ENCODE measurements at regions not wholly inside any gene's neighbourhood (a gene's known extent, or its start where the extent isn't known, plus 50 kb on each side); places are given as distances from the start of the nearest gene placed in this dataset.

GRCh38 chr2:239697399-239698164, 296.8 kb upstream of the HDAC4 start:
- intact Hi-C loops (cut with DNase I): no loop called here
- peak in 4 of 42 donors; percentile 6 to 33 (median 20) for DNase-seq

GRCh38 chr2:239696559-239697207, 295.9 kb upstream of the HDAC4 start:
- peak in 2 of 42 donors; percentile 4 to 35 for DNase-seq
- intact Hi-C loops (cut with DNase I): no loop called here

- peak in 2 of 42 donors; percentile 11 to 30 for DNase-seq
- intact Hi-C loops (cut with DNase I): no loop called here
These were observed 295.0 kb upstream of the HDAC4 start for GRCh38 chr2:239695728-239696240.

GRCh38 chr2:239695106-239695727, 294.4 kb upstream of the HDAC4 start:
- peak in 2 of 42 donors; percentile 4 to 31 for DNase-seq
- intact Hi-C loops (cut with DNase I): no loop called here

GRCh38 chr2:239694487-239694886, 293.7 kb upstream of the HDAC4 start:
- peak in 1 of 42 donors; percentile 26 for DNase-seq
- intact Hi-C loops (cut with DNase I): no loop called here

GRCh38 chr2:239693761-239694415, 293.1 kb upstream of the HDAC4 start:
- DNase-seq: peak in 2 of 42 donors; percentile 1 to 7
- intact Hi-C loops (cut with DNase I): no loop called here

GRCh38 chr2:239693330-239693729, 292.5 kb upstream of the HDAC4 start:
- intact Hi-C loops (cut with DNase I): no loop called here
- peak in 3 of 42 donors; percentile 3 to 30 (median 6) for DNase-seq

- intact Hi-C loops (cut with DNase I): no loop called here
- no peak for DNase-seq
These were observed 292.1 kb upstream of the HDAC4 start for GRCh38 chr2:239692919-239693318.

GRCh38 chr2:239692362-239692851, 291.6 kb upstream of the HDAC4 start:
- peak in 22 of 42 donors; percentile 9 to 61 (median 32) for DNase-seq
- intact Hi-C loops (cut with DNase I): no loop called here

GRCh38 chr2:239691720-239692119, 290.9 kb upstream of the HDAC4 start:
- DNase-seq: peak in 1 of 42 donors; percentile 36
- intact Hi-C loops (cut with DNase I): no loop called here

GRCh38 chr2:239690651-239691631, 290.1 kb upstream of the HDAC4 start:
- intact Hi-C loops (cut with DNase I): no loop called here
- DNase-seq: peak in 13 of 42 donors; percentile 12 to 59 (median 38)

GRCh38 chr2:239689985-239690384, 289.2 kb upstream of the HDAC4 start:
- intact Hi-C loops (cut with DNase I): no loop called here
- DNase-seq: peak in 5 of 42 donors; percentile 5 to 40 (median 22)

GRCh38 chr2:239689410-239689809, 288.6 kb upstream of the HDAC4 start:
- DNase-seq: peak in 2 of 42 donors; percentile 1 to 36

GRCh38 chr2:239688840-239689239, 288.0 kb upstream of the HDAC4 start:
- intact Hi-C loops (cut with DNase I): no loop called here

More at GRCh38 chr2:239689410-239689809, 288.6 kb upstream of the HDAC4 start:
- intact Hi-C loops (cut with DNase I): no loop called here

GRCh38 chr2:239688122-239688681, 287.4 kb upstream of the HDAC4 start:
- peak in 8 of 42 donors; percentile 1 to 40 (median 13) for DNase-seq
- intact Hi-C loops (cut with DNase I): no loop called here

More at GRCh38 chr2:239688840-239689239, 288.0 kb upstream of the HDAC4 start:
- DNase-seq: peak in 3 of 42 donors; percentile 16 to 35 (median 33)

- intact Hi-C loops (cut with DNase I): no loop called here
- DNase-seq: peak in 8 of 42 donors; percentile 1 to 38 (median 12)
These were observed 286.6 kb upstream of the HDAC4 start for GRCh38 chr2:239687441-239687840.

GRCh38 chr2:239685965-239686364, 285.1 kb upstream of the HDAC4 start:
- intact Hi-C loops (cut with DNase I): no loop called here
- peak in 3 of 42 donors; percentile 2 to 30 (median 4) for DNase-seq

All from head of caudate nucleus (tissue), 42 donors.